ENCODE measurements at regions not wholly inside any gene's neighbourhood (a gene's known extent, or its start where the extent isn't known, plus 50 kb on each side); places are given as distances from the start of the nearest gene placed in this dataset.
"Not testable (repeated sequence)": the region's sequence is repeated elsewhere in the genome, so short reads cannot be mapped to it uniquely, and the experiment has no call there.

DNA sequence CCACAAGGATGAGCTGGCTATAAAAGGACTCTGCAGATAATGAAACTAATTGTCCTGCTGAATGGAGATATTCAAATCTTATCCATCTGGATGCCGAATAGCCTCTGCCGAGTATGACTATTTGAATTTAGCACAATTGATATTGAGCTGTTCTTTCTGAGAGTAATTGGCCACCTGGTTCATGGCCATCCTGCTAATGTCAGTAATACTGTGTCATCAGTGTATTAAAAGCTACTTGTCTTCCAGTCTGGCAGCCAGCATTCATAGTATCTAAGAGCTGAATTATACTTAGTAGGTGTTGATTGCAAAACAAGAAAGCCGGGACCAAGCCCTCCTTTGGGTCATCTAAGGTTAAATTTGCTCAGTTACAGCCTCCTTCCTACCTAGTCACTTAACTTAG lies 310.7 kb upstream of the NCAM1 start:
- DNase-seq (ENCODE audit: low read depth) = no peak

DNA sequence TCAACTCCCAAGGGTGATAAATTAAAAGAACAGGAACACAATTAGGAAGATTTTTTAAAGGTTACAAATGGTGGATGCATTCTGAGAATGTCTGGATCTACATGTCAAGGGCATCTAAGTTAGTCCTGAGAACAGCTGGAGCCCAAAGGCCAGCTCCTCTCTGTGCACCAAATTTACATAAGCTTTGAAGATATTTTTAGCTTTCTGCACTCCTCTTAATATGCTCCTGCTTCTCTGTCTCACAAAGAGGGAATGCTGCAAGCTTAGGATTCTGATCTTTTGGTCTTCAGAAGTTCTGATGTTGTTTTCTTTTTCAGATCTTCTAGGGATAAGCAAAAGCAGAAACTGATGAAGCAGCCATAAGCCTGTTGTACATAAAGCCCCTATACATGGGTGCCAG lies 309.8 kb upstream of the NCAM1 start:
- DNase-seq (ENCODE audit: low read depth) = no peak

DNA sequence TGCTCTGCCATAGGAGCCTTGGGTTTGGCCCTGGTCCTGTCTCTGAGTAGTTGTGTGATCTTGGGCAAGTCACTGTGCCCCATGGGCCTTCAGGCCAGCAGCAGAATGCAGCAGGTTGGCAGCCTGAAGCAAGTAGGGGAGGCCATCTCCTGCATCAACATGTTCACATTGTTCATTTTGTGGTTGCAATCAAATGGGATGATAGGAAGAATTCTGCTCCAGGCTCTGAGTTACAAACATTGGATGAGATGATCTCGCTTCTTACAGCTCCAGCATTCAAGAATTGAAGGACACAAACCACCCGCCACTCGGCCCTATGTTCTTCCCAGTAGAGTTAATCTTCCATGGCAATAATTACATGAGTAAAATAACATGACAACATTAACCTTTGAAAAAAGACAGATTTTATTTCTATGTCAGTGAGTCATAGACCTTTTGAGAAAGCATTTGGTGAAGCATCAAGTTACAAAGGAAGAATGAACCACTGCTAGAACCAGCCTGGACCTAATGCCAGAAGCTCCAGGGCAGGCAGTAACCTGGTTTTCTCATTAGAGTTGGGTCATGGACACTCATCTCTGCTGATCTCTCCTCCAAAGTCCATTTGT lies 308.3 kb upstream of the NCAM1 start:
- no peak for DNase-seq (ENCODE audit: low read depth)

DNA sequence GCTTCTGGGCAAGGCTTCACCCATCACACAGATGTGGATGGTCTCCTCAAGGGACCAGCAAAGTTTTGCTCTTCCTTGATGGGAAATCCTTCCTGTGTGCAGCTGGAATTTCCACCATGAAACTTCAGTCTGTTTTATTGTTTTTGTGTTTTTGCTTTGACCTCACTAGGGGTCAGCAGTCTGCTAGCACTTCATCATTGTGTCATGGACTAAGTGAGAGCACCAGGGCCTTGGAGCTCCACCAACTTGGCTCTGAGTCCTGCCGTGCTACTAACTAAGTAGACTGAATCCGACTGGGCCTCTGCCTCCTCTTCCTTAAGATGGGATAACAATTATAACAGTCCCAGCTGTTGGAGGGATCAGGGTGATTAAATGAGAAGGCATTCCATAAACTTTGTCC lies 305.8 kb upstream of the NCAM1 start:
- DNase-seq (ENCODE audit: low read depth) = peak; percentile 87

DNA sequence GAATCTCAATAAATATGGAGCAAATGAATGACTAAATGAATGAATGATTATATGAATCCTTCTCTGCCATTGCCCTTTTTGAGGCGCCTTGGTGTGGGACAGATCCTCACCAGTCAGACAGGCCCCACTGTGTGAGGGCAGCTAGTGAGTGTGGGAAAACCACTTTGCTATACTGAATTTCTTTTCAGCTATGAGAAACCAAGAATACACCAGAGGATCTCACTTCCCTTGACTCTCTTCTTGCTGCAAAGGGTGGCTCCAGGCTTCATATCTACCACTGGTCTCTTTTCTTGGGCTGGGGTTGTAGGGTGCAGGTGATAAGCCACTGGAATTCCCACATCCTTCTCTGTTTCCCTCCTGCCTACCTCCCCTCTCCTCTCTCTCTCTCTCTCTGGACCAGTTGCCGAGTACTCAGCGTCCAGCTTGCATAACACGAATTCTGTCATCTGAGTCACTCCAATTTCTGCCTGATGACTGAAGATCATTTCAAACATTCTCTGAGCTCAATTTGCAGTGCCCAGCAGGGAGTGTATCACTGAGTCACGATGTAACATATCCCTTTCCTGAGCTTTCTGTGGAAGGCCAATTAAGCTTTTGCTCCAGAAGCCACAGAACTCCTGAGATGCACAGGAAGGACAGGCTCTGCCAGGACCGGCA lies 304.3 kb upstream of the NCAM1 start:
- no peak for DNase-seq (ENCODE audit: low read depth)

DNA sequence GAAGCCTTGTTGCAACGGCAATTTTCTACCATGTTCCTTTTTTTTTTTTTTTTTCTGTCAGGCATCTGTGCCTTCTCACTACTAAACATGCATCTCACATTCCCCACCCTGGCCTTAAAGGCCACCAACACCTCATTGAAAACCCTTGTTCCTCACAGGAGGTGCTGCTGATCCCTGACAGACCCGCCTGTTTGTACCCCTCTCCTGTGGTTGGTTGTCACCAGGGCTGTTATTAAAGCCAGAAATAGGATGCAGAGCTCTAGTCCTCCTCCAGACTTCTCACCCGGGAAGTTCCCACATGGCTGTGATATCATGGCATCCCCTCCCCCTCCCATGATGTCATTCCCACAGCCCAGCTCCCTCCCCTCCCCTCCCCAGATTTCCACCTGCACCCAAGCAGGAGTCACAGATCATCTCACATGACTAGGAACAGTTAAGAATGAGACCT lies 302.8 kb upstream of the NCAM1 start:
- no peak for DNase-seq (ENCODE audit: low read depth)

DNA sequence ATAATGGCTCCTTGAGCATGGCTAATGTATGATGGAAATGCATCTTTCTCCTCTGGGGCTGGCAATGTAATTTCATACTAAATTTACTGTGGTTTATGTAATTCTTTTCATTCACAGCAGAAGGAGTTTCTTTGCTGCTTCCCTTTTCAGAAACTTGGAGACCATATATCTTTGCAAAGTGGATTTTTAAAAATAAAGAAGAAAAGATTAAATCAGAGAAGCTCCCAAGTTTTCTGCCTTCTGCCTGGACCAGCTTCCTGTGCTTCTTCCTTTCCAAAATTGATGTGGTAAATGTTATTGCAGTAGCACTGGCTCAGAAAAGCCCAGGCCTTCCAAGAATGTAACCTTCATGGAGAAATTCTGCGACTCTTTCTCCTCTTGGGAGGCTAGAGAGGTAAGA lies 300.1 kb upstream of the NCAM1 start:
- no peak for DNase-seq (ENCODE audit: low read depth)

DNA sequence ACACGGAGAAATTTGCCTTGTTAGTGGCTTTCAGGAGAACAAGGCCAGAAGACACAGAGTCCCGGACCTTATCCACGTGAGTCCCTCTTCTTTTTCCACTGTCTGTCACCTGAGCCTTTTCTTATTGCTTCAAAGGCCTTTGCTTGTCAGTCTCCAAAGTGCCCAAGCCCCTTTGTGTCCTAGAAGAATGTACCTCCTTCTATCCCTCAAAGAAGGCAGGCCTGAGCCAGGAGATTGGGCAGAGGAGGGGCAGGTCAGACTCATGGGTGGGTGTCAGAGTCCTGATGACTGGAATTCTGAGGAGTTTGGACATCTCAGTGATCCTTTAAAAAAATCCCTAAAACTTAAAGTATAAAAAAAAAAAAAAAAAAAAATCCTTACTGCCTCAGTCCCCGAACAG lies 299.6 kb upstream of the NCAM1 start:
- DNase-seq (ENCODE audit: low read depth) = no peak

DNA sequence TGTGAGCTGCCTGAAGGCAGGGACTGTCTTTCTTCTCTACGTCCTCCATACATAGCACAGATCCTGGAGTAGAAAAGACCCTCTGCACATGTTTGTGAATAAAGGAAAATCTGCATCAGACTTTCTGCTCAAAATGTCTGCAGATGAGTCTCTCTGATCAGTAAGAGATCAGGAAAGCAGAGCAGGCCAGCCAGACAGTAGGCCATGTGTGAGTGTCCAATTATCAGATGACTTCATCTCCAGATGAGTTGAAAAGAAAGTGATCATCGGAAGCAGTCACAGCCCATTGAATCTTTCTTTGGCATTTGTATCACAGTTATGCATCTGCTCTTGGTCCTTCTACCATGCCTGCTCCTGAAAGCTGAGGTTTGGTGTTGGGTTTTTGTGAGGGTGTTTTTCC lies 298.7 kb upstream of the NCAM1 start:
- DNase-seq (ENCODE audit: low read depth) = no peak

DNA sequence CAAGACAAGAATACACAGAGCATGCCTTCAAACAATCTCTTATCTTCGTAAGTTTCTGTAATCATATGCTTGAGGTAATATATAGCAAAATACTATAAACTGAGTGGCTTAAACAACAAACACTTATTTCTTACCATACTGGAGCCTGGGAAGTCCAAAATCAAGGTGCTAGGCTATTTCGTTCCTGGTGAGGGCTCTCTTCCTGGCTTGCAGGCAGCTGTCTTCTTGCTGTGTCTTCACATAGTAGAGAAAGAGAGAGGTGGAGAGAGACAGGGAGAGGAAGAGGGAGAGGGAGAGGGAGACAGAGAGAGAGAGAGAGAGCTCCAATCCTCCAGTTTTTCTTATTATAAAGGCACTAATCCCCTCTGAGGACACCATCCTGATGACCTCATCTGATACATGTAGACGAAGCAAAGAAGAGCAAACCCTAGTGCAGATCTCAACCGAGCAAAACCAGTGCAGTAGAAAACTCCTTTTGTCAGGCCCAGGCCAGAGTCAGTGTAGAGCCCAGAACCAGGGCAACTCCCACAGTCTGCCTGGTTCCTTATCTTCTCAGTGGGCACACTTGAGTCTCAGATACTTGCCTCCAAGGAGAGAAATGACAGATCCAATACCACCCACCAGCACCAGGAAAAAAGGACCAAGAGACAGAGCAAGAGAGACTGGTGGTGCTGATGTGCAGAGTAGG lies 297.1 kb upstream of the NCAM1 start:
- no peak for DNase-seq (ENCODE audit: low read depth)

DNA sequence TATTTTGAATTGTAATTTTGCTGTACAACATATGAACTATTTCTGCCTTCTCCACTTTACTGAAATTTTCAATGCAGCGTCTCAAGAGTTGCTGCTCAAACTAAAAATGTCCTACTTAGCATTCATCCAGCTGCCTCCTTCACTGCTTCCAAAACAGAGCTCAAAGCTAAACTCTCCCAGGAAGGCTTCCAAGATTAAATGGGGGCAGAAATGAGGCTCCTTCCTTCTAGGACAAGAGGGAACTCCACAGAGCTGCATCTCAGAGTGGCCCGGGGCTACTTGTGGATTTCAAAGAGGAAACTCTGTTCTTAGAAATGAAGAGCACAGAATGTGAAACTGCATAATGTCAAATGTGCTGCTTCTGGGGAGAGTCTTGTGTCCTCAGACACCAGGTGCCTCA lies 295.9 kb upstream of the NCAM1 start:
- no peak for DNase-seq (ENCODE audit: low read depth)

DNA sequence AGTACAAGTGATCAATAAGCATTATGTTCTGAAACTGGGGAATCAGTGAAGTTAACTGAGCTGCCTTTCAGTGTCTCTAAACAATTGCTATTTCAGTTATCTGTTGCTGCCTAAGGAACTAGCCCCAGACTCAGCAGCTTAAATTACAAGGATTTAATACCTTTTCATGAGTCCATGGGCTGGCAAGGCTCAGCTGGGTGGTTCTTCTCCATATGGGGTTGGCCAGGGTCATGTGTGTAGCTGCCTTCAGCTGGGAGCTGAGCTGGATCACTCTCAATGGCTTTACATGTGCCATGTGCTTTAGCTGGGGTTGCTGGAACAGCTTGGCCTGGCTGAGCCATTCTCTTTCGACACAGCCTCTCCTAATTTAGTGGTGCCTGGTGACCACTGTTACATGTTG lies 295.0 kb upstream of the NCAM1 start:
- DNase-seq (ENCODE audit: low read depth) = no peak

DNA sequence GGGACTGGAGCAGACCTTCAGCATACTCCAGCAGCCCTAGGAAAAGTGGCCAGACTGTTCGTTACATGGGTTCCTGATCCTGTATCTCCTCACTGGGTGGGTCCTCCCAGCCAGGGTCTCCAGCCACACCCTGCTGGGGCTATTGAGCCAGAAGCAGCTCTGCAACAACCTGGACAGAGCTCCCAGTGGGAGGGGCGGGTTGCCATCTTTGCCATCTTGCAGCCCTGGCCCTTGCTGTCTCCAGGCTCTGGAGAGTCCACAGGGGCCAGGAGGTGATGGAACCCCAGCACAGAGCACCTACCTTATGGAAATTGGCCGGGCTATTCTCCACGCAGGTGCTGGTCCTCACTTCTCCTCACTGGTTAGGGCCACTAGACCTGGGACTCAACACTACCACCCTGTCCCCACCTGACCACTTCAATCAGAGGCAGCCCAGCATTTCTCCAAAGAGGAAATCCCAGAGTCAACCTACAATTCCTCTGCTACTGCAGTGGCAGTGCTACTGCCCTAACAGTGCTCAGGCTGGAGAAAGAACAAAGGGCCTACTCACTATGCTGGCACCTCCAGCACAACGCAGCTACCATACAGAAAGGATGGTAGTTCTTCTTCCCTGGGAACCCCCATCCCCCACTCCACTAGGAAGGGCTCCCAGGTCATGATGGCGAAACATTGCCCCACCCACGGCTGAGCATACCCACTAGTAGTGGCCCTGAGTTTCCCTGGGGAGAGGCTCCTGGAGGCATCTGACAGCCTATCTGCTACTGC lies 290.2 kb upstream of the NCAM1 start:
- DNase-seq (ENCODE audit: low read depth) = no peak

DNA sequence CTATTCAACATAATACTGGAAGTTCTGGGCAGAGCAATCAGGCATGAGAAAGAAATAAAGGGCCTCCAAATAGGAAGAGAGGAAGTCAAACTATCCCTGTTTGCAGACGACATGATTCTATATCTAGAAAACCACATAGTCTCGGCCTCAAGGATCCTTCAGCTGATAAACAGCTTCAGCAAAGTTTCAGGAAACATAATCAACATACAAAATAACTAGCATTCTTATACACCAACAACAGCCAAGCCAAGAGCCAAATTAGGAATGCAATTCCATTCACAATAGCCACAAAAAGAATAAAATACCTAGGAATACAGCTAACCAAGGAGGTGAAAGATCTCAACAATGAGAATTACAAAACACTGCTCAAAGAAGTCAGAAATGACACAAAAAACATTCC lies 287.8 kb upstream of the NCAM1 start:
- not testable (repeated sequence) for DNase-seq (ENCODE audit: low read depth)

DNA sequence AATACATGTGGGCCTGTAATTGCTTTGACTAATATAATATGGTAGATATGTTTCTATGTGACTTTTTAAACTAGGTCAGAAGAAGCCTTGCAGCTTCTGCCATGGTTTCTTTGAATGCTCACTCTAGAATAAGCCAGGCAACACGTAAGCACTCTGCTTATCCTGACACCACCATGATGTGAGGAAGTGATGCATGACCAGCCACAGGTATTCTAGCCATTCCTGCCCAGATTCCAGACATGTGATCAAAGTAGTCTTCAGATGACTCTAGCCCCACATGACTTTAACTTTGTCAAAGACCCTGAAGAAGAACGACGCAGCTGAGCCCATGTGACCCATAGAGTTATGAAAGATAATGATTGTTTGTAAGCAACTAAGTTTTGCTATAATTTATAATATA lies 276.1 kb upstream of the NCAM1 start:
- DNase-seq (ENCODE audit: low read depth) = no peak

DNA sequence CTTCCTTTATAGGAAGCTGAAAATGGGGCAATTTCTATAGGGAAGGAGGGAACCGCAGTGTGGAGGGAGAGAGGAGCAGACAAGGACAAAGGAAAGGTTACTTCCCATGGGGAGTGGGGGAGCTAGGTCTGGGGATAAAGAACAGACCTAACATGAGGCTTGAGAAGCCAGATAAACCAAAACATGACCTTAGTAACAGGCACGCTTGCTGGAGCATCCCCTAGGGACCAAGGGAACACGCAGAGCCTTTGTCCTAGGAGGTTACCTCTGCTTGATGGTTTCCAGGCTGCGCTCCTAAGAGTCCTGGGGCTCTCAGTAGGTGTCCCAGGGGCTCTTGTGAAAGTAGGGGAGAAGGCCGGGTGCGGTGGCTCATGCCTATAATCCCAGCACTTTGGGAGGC lies 271.4 kb upstream of the NCAM1 start:
- no peak for DNase-seq (ENCODE audit: low read depth)

DNA sequence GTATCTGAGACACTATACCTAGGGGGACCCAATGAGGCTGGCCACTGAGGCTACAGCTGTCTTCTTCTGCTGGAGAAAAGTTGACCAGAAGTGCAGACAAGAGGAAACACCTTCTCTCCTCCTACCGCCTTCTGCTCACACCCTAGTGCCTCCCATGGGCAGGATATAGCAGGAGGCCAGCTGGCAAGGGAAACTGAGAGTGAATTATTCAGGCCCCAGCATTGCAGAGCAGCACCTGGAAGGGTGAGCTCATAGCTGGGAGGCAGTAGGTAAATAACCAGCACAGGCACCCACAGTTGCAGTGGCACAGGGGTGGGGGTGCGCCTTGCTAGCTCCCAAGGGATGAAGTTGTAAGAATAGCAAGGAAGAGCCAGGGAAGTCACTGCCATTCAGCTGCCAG lies 267.4 kb upstream of the NCAM1 start:
- DNase-seq (ENCODE audit: low read depth) = no peak

DNA sequence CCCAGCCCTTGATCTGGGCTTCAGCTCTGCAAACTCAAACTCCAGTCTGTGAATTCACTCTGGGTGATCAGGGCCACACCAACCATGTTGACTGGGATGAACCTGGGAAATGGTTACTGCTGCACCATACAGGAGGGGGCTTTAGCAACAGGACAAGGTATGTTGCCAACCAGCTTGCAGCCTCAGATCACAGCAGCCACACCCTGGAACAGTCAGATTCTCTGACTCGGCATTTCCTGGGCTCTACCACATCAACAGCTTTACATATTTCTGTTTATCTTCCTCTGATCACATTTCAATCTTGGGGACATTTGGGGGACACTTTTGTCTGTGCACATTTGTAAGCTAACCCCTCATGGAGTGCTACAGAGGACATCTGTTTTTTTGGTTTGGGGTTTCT lies 267.0 kb upstream of the NCAM1 start:
- no peak for DNase-seq (ENCODE audit: low read depth)

DNA sequence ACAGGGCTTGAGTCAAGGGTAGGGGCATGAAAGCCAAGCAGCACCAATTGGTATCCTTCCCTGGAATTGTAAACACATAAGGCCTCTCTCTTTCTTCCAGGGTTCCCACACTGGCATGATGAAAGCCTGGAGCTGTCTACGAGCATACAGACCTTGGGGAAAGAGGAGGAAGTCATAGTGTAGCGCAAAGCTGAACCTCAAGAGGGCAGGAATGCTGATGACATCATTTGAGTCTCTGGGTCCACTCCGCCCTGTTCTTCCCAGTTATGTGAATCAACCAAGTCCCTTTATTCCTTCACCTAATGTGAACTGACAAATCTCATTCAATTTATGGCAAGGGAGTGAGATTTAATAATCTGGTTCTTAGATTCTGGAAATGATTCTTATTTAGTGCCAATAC lies 266.4 kb upstream of the NCAM1 start:
- no peak for DNase-seq (ENCODE audit: low read depth)

DNA sequence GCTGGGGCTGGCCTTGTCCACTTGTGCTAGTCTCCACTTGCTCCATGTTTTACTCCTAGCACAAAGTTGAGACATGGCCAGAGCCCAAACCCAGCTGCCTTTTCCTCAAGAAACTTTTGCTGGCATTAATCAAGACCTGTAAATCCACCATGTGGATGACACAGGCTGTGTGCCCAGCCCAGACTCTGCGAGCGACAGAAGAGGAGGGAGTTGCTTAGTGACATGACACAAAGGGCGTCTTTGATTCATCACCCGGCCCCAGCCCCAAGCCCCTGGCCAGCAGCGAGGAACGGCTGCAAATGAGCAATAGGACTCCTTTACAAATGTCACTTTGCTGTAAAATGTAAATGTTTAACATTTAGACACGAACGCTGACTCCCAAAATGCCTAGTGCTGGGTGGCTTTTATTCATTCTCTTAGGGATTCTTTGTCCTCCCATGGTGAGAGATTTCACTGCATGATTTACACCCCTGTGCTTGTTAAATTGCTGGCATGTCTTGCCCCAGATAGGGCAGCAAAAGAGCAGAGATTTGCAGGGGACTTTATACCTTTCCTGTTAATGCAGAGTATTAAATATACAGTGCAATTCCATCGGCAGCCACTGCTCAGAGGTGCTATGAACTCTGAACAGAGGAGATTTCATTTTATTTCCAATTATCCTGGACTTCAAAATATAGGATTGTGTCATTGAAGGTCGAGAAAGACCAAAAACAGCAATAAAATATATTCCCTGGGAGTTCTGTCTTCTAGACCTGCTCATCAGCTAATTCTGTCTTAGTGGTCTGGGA lies 263.6 kb upstream of the NCAM1 start:
- peak; percentile 11 for DNase-seq (ENCODE audit: low read depth)

DNA sequence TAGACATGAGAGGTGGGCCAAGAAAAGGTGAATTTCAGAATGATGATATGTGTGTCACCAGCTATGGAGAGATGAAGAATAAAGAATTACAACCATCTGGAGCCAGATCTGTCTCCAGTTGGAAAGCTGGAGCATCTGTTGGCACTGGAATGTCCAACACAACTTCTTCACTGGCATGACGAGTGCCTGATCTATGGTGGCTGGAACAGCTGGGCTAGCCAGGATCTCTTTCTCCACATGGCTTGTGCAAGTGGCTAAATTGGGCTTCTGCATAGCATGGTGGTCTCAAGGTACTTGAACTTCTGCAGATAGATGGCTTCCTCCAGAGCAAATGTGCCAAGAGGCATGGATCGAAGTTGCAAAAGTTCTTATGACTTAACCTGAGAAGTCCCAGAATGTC lies 256.1 kb upstream of the NCAM1 start:
- DNase-seq (ENCODE audit: low read depth) = no peak

DNA sequence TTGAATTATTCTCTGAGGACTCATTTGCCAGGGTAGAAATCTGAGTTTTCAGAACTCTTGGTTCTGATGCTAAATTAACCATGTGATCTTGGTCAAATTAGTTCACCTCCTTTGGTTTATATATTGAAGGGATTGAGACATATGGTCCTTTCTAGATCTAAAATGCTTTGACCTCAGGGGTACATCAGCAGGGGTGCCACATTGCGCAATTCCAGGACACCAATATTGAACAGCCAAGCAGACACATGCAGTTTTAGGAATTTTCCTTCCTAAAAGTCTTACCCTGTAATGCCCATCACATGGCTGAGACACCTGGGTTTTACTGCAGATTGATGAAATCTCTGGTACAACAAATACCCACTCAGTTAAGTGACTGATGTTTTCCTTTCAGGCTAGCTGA lies 254.4 kb upstream of the NCAM1 start:
- DNase-seq (ENCODE audit: low read depth) = no peak
